ENCODE measurements at regions not wholly inside any gene's neighbourhood (a gene's known extent, or its start where the extent isn't known, plus 50 kb on each side); places are given as distances from the start of the nearest gene placed in this dataset.

- TF ChIP-seq CTCF (IDR thresholded peaks at IDR 0.05): no peak
- TF ChIP-seq POLR2A (IDR thresholded peaks at IDR 0.05): no peak
Observed at GRCh38 chr15:91801836-91802534, 51.5 kb upstream of the SLCO3A1 start.
